ENCODE measurements at regions not wholly inside any gene's neighbourhood (a gene's known extent, or its start where the extent isn't known, plus 50 kb on each side); places are given as distances from the start of the nearest gene placed in this dataset.

DNA sequence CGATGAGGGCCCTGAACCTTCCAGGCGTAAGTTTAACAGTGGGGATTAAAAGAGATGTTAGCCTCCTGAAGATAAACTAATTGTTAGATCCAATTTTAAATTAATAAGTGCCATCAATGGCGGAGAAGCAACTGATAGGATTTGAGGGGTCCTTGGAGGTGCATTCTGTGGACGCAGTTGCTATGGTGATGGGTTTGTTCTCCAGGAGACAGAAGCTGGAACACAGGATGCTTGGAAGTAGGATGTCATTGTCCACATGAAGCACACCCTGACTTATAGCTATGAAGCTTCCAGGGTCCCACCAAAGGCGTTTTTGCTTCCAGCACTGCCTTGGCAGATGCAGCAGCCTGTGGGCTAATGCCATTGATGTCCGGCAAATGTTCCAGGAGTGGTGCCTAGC lies 331.0 kb upstream of the IL12A start:
- TF ChIP-seq POLR2A (IDR thresholded peaks at IDR 0.05), result no peak
- TF ChIP-seq, protein P1, sequence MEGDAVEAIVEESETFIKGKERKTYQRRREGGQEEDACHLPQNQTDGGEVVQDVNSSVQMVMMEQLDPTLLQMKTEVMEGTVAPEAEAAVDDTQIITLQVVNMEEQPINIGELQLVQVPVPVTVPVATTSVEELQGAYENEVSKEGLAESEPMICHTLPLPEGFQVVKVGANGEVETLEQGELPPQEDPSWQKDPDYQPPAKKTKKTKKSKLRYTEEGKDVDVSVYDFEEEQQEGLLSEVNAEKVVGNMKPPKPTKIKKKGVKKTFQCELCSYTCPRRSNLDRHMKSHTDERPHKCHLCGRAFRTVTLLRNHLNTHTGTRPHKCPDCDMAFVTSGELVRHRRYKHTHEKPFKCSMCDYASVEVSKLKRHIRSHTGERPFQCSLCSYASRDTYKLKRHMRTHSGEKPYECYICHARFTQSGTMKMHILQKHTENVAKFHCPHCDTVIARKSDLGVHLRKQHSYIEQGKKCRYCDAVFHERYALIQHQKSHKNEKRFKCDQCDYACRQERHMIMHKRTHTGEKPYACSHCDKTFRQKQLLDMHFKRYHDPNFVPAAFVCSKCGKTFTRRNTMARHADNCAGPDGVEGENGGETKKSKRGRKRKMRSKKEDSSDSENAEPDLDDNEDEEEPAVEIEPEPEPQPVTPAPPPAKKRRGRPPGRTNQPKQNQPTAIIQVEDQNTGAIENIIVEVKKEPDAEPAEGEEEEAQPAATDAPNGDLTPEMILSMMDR (IDR thresholded peaks at IDR 0.05), result no peak
- intact Hi-C loops (cut with DNase I), result no loop called here
- Histone ChIP-seq H3K27me3 (no peaks in the 10 kb centered on the region), H3K9me3 (peaks cover 0 to 8% (median 5%) of the 10 kb centered on the region in 3 donors), H3K4me3 (no peak overlapping the region), H3K4me1 (no peaks in the 10 kb centered on the region), H3K36me3 (no peaks in the 10 kb centered on the region), H3K27ac (no peak overlapping the region)
- DNase-seq, result no peak
- 90 to 91% methylated on average over 6 of the region's 6 CpGs for WGBS, 2 donors

GRCh38 chr3:159660326-159660725 lies 328.3 kb upstream of the IL12A start:
- no peaks in the 10 kb centered on the region for H3K36me3 ChIP-seq
- H3K4me3 ChIP-seq, result no peak overlapping the region
- intact Hi-C loops (cut with DNase I), result no loop called here
- WGBS, 2 donors, result 76 to 84% methylated on average over 3 of the region's 3 CpGs
- TF ChIP-seq POLR2A (IDR thresholded peaks at IDR 0.05), result no peak
- TF ChIP-seq, protein P1 (IDR thresholded peaks at IDR 0.05), result no peak
- H3K4me1 ChIP-seq, result no peaks in the 10 kb centered on the region
- H3K27ac ChIP-seq, result no peak overlapping the region
- no peak for DNase-seq
- H3K27me3 ChIP-seq, result no peaks in the 10 kb centered on the region
- H3K9me3 ChIP-seq, result peaks cover 0 to 10% (median 5%) of the 10 kb centered on the region in 3 donors

DNA sequence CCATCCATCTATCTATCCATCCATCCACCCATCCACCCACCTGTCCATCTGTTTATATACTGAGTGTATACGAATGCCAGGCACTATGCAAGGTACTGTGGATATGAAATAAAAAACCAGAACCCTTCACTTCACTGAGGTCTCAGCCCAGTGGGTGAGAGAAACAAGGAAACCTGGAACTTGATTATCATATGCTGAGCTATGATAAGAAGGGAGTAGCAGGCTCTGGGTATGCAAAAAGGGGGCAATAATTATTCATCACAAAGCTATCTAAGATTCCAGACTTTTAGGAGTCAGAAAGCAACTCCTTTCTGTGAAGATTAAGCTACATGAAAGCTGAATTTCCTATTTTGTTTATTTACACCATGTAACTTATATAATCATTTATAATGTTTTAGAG lies 327.7 kb upstream of the IL12A start:
- TF ChIP-seq, protein P1 (IDR thresholded peaks at IDR 0.05), result no peak
- no peak for TF ChIP-seq POLR2A (IDR thresholded peaks at IDR 0.05)
- Histone ChIP-seq H3K27me3 (no peaks in the 10 kb centered on the region), H3K4me3 (no peak overlapping the region), H3K4me1 (no peaks in the 10 kb centered on the region), H3K27ac (no peak overlapping the region), H3K9me3 (peaks cover 0 to 10% (median 5%) of the 10 kb centered on the region in 3 donors), H3K36me3 (no peaks in the 10 kb centered on the region)
- DNase-seq, result no peak
- WGBS, 2 donors, result 53 to 72% methylated on average over 1 of the region's 1 CpG
- intact Hi-C loops (cut with DNase I), result no loop called here

DNA sequence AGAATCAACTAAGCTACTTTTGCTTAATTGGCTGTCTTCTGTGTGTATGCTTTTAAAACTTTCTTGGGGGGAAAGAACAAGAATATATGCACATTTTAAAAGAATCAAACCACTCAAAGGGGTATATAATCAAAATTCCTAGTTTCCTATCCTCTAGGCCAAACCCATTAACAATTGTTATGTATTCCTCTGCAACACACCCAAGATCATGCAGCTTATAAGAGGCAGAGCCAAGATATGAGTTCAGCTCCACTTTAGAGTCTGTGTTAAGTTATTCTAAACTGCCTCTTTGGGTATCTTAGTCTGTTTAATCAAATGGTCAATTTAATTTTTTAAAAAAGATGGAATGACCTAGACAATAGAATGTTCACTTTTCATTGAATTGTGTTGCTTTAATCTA lies 326.1 kb upstream of the IL12A start:
- H3K9me3 ChIP-seq, result peaks cover 0 to 10% (median 5%) of the 10 kb centered on the region in 3 donors
- no peak for TF ChIP-seq POLR2A (IDR thresholded peaks at IDR 0.05)
- TF ChIP-seq, protein P1 (IDR thresholded peaks at IDR 0.05), result no peak
- no peaks in the 10 kb centered on the region for H3K4me1 ChIP-seq
- H3K27me3 ChIP-seq, result no peaks in the 10 kb centered on the region
- H3K36me3 ChIP-seq, result no peaks in the 10 kb centered on the region
- no peak overlapping the region for H3K4me3 ChIP-seq
- intact Hi-C loops (cut with DNase I), result no loop called here
- H3K27ac ChIP-seq, result no peak overlapping the region
- no peak for DNase-seq

GRCh38 chr3:159664006-159664405 lies 324.6 kb upstream of the IL12A start:
- 50 to 61% methylated on average over 2 of the region's 2 CpGs for WGBS, 2 donors
- Histone ChIP-seq H3K4me1 (no peaks in the 10 kb centered on the region), H3K4me3 (no peak overlapping the region), H3K9me3 (peaks cover 0 to 10% (median 5%) of the 10 kb centered on the region in 3 donors), H3K27ac (no peak overlapping the region), H3K27me3 (no peaks in the 10 kb centered on the region), H3K36me3 (no peaks in the 10 kb centered on the region)
- no peak for TF ChIP-seq POLR2A (IDR thresholded peaks at IDR 0.05)
- TF ChIP-seq, protein P1 (IDR thresholded peaks at IDR 0.05), result no peak
- no peak for DNase-seq
- intact Hi-C loops (cut with DNase I), result no loop called here
